K562 (cell line): ENCODE measurements at regions not wholly inside any gene's neighbourhood (a gene's known extent, or its start where the extent isn't known, plus 50 kb on each side); places are given as distances from the start of the nearest gene placed in this dataset.

Experiments
- CBFA2T3 ChIP-seq: fragments of 450-650 bp; IDR thresholded peaks from 2 replicates; pipeline ENCODE4 v1.6.1; 2017
- CHD7 ChIP-seq: fragments of 200-600 bp; sonication (generic); IDR thresholded peaks from one replicate; pipeline ENCODE4 v1.6.1; 2012; ENCODE audit warnings: mild to moderate bottlenecking, low read depth, low read length, inconsistent platforms
- CXXC5 ChIP-seq: fragments of 250-450 bp; sonication (Bioruptor Pico); IDR thresholded peaks from 2 replicates; pipeline ENCODE4 v1.8.0; 2022; ENCODE audit warnings: inconsistent platforms, mild to moderate bottlenecking, moderate library complexity
- EGR1 ChIP-seq: fragments of 450-650 bp; conservative IDR thresholded peaks from 2 replicates; pipeline ENCODE4 v1.6.1; 2017; ENCODE audit warnings: mild to moderate bottlenecking
- KLF1 ChIP-seq: fragments of 450-650 bp; IDR thresholded peaks from 2 replicates; pipeline ENCODE4 v1.6.1; 2016; ENCODE audit warnings: missing genetic modification characterization, missing compliant biosample characterization
- MYNN ChIP-seq, 2 experiments: sonication (generic); formaldehyde crosslinking in 1 of 2; IDR thresholded peaks; 2 replicates each; pipeline versions ENCODE4 v1.5.0 to v1.6.1; 2016 to 2020; ENCODE audit warnings: antibody characterized with exemption in 1 of 2, missing genetic modification reagents in 1 of 2
- NR2C2 ChIP-seq, 2 experiments: fragments of 200-800 bp in 1 of 2; sonication (Bioruptor generic) in 1 of 2; sonication (generic) in 1 of 2; formaldehyde crosslinking in 1 of 2; IDR thresholded peaks; 2 replicates each; pipeline versions ENCODE4 v1.6.1 to v1.8.0; 2016 to 2022; ENCODE audit warnings: mild to moderate bottlenecking in 1 of 2, missing compliant biosample characterization in 1 of 2, missing genetic modification characterization in 1 of 2, missing genetic modification reagents in 1 of 2
- PKNOX1 ChIP-seq: fragments of 450-650 bp; IDR thresholded peaks from 2 replicates; pipeline ENCODE4 v1.6.1; 2016
- POLR2AphosphoS5 ChIP-seq: IDR thresholded peaks from 2 replicates; pipeline ENCODE4 v1.6.1; 2011; ENCODE audit warnings: mild to moderate bottlenecking, low read depth, low read length, moderate library complexity; ENCODE audit not compliant: control insufficient read depth, insufficient read depth
- STAT5A ChIP-seq: IDR thresholded peaks from 2 replicates; pipeline ENCODE4 v1.6.1; 2012; ENCODE audit warnings: low read length, inconsistent platforms, borderline replicate concordance
- TEAD1 ChIP-seq, 2 experiments: fragments of 450-650 bp in 1 of 2; sonication (generic) in 1 of 2; formaldehyde crosslinking; IDR thresholded peaks; 2 replicates each; pipeline versions ENCODE4 v1.4.0 to v1.8.0; 2020 to 2022; ENCODE audit warnings: mild to moderate bottlenecking in 2 of 2, missing genetic modification reagents in 1 of 2
- TEAD2 ChIP-seq: fragments of 450-650 bp; IDR thresholded peaks from 2 replicates; pipeline ENCODE4 v1.6.1; 2016; ENCODE audit warnings: missing genetic modification characterization, control low read depth, missing compliant biosample characterization
- ZBTB17 ChIP-seq: fragments of 450-650 bp; formaldehyde crosslinking; IDR thresholded peaks from 2 replicates; pipeline ENCODE4 v1.4.0; 2020; ENCODE audit warnings: mild to moderate bottlenecking
- TF ChIP-seq, protein P1 (sequence below): fragments of 250-450 bp; sonication (Bioruptor Pico); IDR thresholded peaks from 2 replicates; pipeline ENCODE4 v1.8.0; 2022; ENCODE audit warnings: moderate library complexity, mild to moderate bottlenecking, inconsistent platforms

DNA sequence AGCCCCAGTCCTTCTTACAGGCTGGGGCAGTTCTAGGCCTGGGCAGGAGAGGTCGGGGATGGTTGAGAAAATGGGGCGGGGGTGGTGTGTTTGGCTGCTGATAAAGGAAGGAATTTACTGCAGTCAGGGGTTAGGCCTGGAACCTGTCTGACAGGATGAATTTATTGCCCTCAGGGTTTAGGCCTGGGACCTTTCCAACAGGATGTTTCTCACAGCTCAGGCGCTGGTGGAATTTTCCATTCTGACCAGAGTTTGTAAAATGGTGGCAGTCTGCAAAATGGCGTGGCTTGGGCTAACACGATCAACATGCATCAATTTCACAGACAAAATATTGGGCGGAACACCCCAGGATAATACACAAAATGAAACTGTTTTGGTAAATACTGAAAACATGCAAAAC is 83.5 kb upstream of the SPIN4 start (continued):
- TF ChIP-seq CHD7 = no peak
- 0 out of 2 replicates have a peak, but pooled peaks have one; percentile 21 for TF ChIP-seq MYNN (IDR thresholded peaks at IDR 0.05)
- TF ChIP-seq MYNN (CRISPR knock-in tag; IDR thresholded peaks at IDR 0.05) = no peak
- no peak for TF ChIP-seq KLF1
- TF ChIP-seq TEAD1 (CRISPR knock-in tag; IDR thresholded peaks at IDR 0.05) = peak in 1 of 2 experiments; percentile 84; a peak in 2 of 4 replicates
- peak; percentile 91 for TF ChIP-seq ZBTB17
- TF ChIP-seq EGR1 = peak; percentile 51
- TF ChIP-seq STAT5A = peak; percentile 55; the same call in 1 of the 2 replicates
- 0 out of 2 replicates have a peak, but pooled peaks have one; percentile 17 for TF ChIP-seq POLR2AphosphoS5
- peak; percentile 95 for TF ChIP-seq PKNOX1
- TF ChIP-seq, protein P1, sequence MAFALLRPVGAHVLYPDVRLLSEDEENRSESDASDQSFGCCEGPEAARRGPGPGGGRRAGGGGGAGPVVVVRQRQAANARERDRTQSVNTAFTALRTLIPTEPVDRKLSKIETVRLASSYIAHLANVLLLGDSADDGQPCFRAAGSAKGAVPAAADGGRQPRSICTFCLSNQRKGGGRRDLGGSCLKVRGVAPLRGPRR (CRISPR knock-in tag) = peak; percentile 72; the same call in 1 of the 2 replicates
- peak; percentile 84 for TF ChIP-seq CBFA2T3
- TF ChIP-seq CXXC5 (CRISPR knock-in tag) = peak; percentile 84
- peak; percentile 82 for TF ChIP-seq TEAD2 (tag)
- TF ChIP-seq NR2C2 (CRISPR knock-in tag; IDR thresholded peaks at IDR 0.05) = no peak
- TF ChIP-seq NR2C2 (tag; IDR thresholded peaks at IDR 0.05) = peak; percentile 21; the same call in 1 of the 2 replicates
